ENCODE measurements at regions not wholly inside any gene's neighbourhood (a gene's known extent, or its start where the extent isn't known, plus 50 kb on each side); places are given as distances from the start of the nearest gene placed in this dataset.
"Not testable (repeated sequence)": the region's sequence is repeated elsewhere in the genome, so short reads cannot be mapped to it uniquely, and the experiment has no call there.

DNA sequence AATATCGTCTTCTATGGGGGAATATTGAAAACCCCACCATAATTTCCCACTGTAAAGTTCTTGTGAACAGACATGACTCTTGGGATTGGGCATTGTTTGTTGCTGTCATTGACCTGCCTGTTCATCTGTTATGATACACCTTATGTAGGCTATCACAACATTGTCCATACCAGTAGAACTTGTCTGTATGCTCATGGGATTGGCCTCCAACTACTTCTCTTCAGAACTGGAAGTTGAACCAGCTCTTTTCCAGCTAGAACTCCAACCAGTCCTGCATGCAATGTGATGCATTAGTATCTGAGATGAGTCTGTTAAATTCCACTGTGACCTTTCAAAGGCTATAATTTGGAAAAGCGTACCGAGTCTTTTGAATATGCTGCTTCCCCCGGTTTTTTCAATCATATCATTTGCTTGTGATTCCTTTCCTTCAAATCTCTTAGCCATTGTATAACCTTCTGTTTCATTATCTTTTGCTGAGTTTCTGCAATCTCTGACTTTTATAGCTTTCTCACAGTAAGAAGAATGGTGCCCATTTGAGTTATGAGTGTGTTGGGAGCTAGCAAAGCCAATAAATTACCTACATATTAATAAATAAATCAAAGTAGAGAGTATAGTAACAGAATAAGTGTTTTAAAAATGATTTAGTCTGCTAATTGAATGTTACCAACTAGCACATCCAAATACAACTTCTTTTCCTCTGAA, 101.9 kb downstream of the PLK2 start:
- DNase-seq (ENCODE audit: low read depth in 2 of 2) = no peak

GRCh38 chr5:58357121-58357520, 102.8 kb downstream of the PLK2 start:
- DNase-seq (ENCODE audit: low read depth in 2 of 2) = no peak

- no peak for DNase-seq (ENCODE audit: low read depth in 2 of 2)
Measured at GRCh38 chr5:58356662-58357061, 103.2 kb downstream of the PLK2 start.

GRCh38 chr5:58354827-58355226, 105.1 kb downstream of the PLK2 start:
- no peak for DNase-seq (ENCODE audit: low read depth in 2 of 2)

DNA sequence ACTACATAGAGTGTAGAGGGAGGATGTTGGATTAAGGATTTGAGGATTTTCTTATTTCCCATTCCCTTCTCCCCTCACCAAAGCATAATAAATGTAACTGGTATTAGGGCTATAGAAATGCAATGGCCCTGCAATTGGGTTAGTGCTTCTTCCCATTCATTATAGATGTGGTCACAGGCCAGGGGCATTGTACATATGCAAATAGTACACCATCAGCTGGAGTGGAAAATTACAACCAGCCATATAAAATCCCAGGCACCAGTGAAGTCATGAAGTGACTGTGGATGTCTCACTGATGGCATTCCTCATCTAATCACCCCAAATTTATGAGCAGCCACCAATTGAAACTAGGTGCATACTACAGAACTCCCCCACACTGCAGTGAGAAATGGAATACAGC, 105.9 kb downstream of the PLK2 start:
- no peak for DNase-seq (ENCODE audit: low read depth in 2 of 2)

GRCh38 chr5:58351190-58351589, 108.7 kb downstream of the PLK2 start:
- no peak for DNase-seq (ENCODE audit: low read depth in 2 of 2)

GRCh38 chr5:58348996-58349728, 110.7 kb downstream of the PLK2 start:
- DNase-seq (ENCODE audit: low read depth in 2 of 2) = no peak

GRCh38 chr5:58346041-58346440, 113.8 kb downstream of the PLK2 start:
- no peak for DNase-seq (ENCODE audit: low read depth in 2 of 2)

- no peak for DNase-seq (ENCODE audit: low read depth in 2 of 2)
Measured at GRCh38 chr5:58341476-58341875, 118.4 kb downstream of the PLK2 start.

DNA sequence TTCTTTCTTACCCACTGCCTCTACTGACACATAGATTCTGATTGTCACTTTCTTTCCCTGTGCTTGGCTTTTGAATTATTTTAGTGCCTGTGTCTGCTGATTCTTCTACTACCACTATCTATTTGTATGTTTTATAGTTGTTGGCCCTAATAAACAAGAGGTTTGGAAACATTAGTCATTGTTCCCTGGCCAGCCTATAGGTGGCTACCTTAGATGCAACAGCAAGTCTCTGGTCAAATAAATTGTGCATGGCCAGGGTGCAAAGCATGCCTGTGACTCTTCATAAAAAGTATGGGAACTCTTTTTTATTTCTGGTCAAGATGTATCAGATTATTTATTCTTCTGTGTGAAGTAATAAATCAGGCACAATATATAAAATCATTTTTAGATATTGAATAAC, 124.4 kb downstream of the PLK2 start:
- DNase-seq (ENCODE audit: low read depth in 2 of 2) = no peak

DNA sequence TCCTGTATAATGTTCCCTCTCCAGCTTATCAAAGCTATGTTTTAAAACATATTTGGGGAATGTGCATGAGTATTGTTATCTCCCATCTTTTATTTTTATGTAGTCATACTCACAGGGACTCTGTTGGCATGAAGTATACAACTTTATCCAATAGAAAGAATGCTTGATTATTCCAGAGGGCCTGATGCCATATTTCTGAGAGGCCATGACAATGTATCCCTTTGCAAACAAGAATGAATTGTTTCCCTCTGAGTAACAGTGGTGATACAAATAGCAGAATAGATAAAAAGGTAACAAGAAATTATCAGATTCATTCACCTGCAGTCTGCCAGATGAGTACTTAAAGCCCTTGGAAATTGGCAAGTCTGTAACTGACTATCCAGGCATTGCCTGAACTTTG, 125.9 kb downstream of the PLK2 start:
- DNase-seq (ENCODE audit: low read depth in 2 of 2) = no peak

GRCh38 chr5:58330781-58331180, 129.1 kb downstream of the PLK2 start:
- DNase-seq (ENCODE audit: low read depth in 2 of 2) = no peak

DNA sequence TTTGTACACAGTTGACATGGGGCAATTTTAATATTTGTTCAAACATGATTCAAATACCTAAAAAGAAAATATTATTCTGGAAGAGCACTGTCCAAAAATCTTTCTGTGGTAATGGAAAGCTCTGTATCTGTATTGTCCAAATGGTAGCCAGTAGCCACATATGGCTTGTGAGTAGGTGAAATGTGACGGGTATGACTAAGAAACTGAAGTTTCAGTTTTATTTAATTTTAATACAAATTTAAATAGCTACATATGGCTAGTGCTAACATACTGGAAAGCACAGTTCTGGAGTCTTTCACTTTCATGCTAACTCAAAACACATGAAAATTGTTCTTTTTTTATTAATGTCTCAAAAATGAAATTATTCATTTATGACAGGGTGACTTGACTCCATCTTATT, 132.6 kb downstream of the PLK2 start:
- no peak for DNase-seq (ENCODE audit: low read depth in 2 of 2)

GRCh38 chr5:58326022-58326421, 133.9 kb downstream of the PLK2 start:
- DNase-seq (ENCODE audit: low read depth in 2 of 2) = no peak

DNA sequence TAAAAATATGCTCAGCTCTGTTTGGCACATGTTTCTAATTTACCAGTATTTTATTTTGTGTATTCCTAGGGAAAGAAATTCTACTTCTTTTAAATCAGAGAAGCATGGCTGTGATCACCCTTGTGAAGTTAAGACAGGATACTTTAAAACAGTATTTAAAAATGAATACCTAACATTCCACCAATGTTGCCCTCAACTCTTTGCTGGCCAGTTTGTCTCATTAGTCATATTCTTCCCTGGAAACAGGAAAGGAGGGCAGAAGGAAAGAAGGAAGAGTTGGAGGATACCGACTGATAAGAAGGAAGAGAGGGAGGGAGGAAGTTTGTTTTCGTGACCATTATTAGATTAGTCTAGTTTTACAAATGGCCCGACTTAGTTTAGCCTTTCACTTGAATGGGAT, 137.4 kb downstream of the PLK2 start:
- no peak for DNase-seq (ENCODE audit: low read depth in 2 of 2)

- DNase-seq (ENCODE audit: low read depth in 2 of 2) = no peak
Measured at GRCh38 chr5:58318468-58318867, 141.4 kb downstream of the PLK2 start.

DNA sequence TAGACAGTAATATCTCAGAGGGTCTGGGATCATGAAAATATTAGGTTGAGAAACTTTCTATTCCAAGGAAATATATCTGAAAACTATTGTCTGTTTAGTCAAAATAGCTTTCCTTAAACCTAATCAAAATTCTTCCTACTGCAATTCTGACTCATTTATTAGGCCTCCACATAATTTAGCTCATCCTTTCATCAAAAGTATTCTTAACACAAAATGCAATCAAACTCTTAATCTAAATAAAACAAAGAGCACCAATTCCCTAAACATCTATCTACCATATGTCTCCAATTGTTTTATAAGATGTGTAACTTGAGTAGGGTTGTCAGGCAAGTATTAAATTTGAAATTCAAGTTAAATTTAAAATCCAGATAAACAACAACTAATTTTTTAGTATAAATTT, 142.1 kb downstream of the PLK2 start:
- DNase-seq (ENCODE audit: low read depth in 2 of 2) = no peak

GRCh38 chr5:58317009-58317408, 142.9 kb downstream of the PLK2 start:
- no peak for DNase-seq (ENCODE audit: low read depth in 2 of 2)

GRCh38 chr5:58315794-58316193, 144.1 kb downstream of the PLK2 start:
- no peak for DNase-seq (ENCODE audit: low read depth in 2 of 2)

DNA sequence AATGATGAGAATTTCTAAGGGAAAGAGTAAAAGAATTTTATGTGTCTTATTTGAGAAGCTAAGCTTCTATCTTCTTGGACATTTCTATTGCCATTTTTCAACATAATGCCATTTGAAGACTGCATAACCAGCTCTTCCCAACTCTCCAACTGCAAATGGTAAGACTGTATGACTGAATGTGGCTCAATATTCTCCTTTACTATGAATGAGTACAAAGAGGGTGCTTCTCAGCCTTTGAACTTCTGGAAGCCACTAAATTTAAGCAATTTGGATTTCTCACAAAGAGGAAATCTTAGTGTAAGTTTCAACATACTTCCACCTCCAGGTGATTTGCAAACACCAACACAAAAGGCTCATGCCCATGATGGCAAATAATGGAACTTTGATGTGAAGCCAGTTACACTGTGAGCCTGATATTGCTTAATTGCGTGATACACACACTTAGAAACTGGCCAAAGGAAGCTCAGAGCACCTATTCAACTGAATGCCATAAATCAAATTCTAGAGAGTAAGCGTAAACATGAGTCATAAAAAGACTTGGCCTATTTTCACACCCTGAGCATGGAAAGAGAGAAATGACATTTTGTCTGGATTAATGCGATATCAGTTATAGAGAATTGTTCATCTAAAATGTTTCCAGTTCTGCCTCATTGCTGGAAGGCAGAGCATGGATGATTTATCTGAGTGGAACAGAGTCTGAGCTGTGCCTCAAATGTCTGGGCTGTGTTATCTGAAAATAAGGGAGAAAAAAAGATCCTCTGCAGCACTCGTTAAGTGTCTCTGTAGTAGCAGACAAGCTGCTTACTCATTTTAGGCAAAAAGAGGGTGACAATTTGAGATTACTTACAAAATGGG, 145.3 kb downstream of the PLK2 start:
- DNase-seq (ENCODE audit: low read depth in 2 of 2) = no peak

GRCh38 chr5:58312299-58312698, 147.6 kb downstream of the PLK2 start:
- DNase-seq (ENCODE audit: low read depth in 2 of 2) = no peak

DNA sequence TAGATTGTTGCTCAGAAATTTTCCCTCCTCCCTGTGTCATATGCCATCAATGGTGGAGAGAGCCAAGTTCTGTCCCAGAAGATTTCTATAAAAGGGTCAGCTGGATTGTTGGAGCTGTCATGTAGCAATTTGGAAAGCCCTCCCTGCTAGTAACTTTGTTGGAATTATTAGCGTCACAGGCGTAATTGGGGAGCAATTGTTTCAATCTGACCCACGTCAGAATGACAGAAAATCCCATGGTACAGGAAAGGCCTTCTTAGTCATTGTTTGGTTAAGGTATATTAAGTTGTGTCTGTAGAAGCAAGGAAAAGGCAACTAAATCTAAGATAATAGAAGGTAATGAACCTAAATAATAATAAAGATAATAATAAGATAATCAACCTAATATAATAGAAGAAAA, 148.4 kb downstream of the PLK2 start:
- no peak for DNase-seq (ENCODE audit: low read depth in 2 of 2)

DNA sequence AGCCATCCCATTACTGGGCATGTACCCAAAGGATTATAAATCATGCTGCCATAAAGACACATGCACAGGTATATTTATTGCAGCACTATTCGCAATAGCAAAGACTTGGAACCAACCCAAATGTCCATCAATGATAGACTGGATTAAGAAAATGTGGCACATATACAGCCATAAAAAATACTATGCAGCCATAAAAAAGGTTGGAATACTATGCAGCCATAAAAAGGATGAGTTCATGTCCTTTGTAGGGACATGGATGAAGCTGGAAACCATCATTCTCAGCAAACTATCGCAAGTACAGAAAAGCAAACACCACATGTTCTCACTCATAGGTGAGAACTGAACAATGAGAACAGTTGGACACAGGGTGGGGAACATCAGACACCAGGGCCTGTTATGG, 151.5 kb downstream of the PLK2 start:
- not testable (repeated sequence) for DNase-seq (ENCODE audit: low read depth in 2 of 2)
